ENCODE measurements at regions not wholly inside any gene's neighbourhood (a gene's known extent, or its start where the extent isn't known, plus 50 kb on each side); places are given as distances from the start of the nearest gene placed in this dataset.

DNA sequence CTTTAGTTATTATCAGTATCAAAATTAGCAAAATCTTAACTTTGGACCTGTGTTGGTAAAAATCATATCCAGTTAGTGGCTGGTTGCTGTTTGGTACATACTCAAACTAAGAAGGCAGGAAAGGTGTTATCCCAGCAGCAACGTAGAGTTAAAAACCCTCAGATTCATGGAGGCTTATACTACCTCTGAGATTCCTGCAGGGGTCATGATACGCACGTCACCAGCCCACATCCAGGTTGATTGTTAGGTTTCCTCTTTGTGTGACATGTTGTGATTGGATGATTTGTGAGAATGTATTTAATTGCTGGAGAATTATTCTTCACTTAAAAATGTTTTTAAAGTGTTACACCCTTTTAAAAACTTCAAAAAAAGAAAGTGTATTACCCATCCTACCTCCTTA lies 423.3 kb upstream of the ADGRL2 start:
- intact Hi-C loops (cut with DNase I), result no loop called here
- no peak overlapping the region for H3K27ac ChIP-seq
- no peak overlapping the region for H3K4me3 ChIP-seq
- H3K9me3 ChIP-seq, result no peaks in the 10 kb centered on the region
- no peak for ATAC-seq
- TF ChIP-seq, protein P1, sequence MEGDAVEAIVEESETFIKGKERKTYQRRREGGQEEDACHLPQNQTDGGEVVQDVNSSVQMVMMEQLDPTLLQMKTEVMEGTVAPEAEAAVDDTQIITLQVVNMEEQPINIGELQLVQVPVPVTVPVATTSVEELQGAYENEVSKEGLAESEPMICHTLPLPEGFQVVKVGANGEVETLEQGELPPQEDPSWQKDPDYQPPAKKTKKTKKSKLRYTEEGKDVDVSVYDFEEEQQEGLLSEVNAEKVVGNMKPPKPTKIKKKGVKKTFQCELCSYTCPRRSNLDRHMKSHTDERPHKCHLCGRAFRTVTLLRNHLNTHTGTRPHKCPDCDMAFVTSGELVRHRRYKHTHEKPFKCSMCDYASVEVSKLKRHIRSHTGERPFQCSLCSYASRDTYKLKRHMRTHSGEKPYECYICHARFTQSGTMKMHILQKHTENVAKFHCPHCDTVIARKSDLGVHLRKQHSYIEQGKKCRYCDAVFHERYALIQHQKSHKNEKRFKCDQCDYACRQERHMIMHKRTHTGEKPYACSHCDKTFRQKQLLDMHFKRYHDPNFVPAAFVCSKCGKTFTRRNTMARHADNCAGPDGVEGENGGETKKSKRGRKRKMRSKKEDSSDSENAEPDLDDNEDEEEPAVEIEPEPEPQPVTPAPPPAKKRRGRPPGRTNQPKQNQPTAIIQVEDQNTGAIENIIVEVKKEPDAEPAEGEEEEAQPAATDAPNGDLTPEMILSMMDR (IDR thresholded peaks at IDR 0.05), result peak in 6 of 9 donors; percentile 12 to 50 (median 28)
- no peak for DNase-seq
- 60 to 64% methylated on average over 3 of the region's 3 CpGs for WGBS, 2 donors
- H3K27me3 ChIP-seq, result no peaks in the 10 kb centered on the region
- peaks cover 0 to 4% (median 0%) of the 10 kb centered on the region in 9 donors for H3K4me1 ChIP-seq
- H3K36me3 ChIP-seq, result no peaks in the 10 kb centered on the region

DNA sequence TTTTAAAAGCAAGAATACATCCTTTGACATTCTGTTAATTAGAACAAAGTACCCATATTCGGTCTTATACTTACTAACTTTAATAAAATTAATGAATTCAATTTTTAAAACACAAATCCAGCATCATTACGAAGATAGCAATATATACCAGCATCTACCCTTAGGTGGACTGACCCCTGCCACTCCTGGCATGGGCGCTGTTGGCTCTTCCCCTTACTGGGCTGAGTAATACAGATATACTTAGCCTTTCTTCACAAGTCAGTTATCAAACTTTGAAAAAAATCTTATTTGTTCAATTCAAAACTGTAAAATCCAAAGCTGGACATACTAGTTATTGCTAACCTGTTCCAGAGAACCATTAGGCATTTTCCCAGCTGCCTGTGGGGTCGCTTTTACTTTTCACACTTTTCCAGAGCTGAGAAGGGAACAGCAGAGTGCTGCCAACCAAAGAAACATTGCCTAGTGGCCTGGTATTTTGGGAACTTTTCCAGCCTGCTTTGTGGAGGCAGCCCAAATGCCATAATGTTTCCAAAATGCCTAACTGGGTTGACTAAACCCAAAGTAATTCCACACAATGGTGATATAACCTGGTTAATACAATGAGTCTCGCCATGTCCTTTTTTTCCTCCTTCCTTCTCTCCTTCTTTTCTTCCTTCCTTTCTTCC lies 424.7 kb upstream of the ADGRL2 start:
- Histone ChIP-seq H3K9me3 (no peaks in the 10 kb centered on the region), H3K4me3 (no peak overlapping the region), H3K27me3 (no peaks in the 10 kb centered on the region), H3K27ac (no peak overlapping the region), H3K4me1 (peaks cover 0 to 4% (median 0%) of the 10 kb centered on the region in 9 donors), H3K36me3 (no peaks in the 10 kb centered on the region)
- ATAC-seq (peak in 3 of 8 donors; percentile 49 to 64 (median 57)), DNase-seq (no peak)
- 87 to 89% methylated on average over 5 of the region's 5 CpGs for WGBS, 2 donors
- intact Hi-C loops (cut with DNase I), result no loop called here
- TF ChIP-seq, protein P1 (IDR thresholded peaks at IDR 0.05), result no peak

DNA sequence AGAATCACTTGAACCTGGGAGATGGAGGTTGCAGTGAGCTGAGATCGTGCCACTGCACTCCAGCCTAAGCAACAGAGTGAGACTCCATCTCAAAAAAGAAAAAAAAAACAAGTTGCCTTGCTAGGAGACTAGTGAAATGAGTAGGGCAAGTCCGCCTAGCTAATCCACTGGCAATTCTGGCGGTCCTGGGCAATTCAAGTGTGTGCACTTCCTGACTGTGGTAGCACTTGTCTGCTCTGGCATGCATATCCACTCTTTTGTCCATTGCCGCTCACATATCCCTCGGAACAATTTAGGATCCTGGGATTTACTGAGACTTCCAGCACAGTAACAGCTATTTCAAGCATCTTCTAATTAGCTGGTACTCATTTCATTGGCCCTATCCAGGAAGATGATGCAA lies 426.3 kb upstream of the ADGRL2 start:
- no peaks in the 10 kb centered on the region for H3K36me3 ChIP-seq
- ATAC-seq, result no peak
- 97 to 98% methylated on average over 5 of the region's 5 CpGs for WGBS, 2 donors
- no peak overlapping the region for H3K27ac ChIP-seq
- H3K27me3 ChIP-seq, result no peaks in the 10 kb centered on the region
- intact Hi-C loops (cut with DNase I), result no loop called here
- TF ChIP-seq, protein P1 (IDR thresholded peaks at IDR 0.05), result no peak
- no peak overlapping the region for H3K4me3 ChIP-seq
- peaks cover 0 to 4% (median 0%) of the 10 kb centered on the region in 9 donors for H3K4me1 ChIP-seq
- no peaks in the 10 kb centered on the region for H3K9me3 ChIP-seq
- DNase-seq, result no peak

DNA sequence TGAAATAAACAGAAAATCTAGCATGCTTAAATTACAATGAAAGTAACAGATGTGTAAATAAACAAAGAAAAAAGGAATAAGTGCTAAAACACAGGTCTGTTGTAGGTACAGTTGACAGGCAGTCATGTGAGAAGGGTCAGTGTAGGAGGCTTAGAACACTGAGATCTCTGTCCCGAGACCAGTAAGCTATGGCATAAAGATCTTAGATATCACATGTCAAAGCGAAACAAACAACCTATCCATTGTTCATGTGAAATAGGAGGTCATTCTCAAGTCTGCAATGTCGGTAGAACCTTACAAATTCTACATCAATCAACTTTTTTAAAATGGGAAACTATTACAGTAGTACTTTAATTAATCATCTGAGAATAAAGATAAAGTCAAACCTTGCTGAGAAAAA lies 428.9 kb upstream of the ADGRL2 start:
- 85 to 90% methylated on average over 3 of the region's 3 CpGs for WGBS, 2 donors
- Histone ChIP-seq H3K36me3 (no peaks in the 10 kb centered on the region), H3K4me3 (no peak overlapping the region), H3K27me3 (no peaks in the 10 kb centered on the region), H3K9me3 (peaks cover 0 to 3% (median 0%) of the 10 kb centered on the region in 11 donors), H3K4me1 (peaks cover 0 to 4% (median 0%) of the 10 kb centered on the region in 9 donors), H3K27ac (no peak overlapping the region)
- no peak for ATAC-seq
- no peak for DNase-seq
- intact Hi-C loops (cut with DNase I), result no loop called here
- TF ChIP-seq, protein P1 (IDR thresholded peaks at IDR 0.05), result no peak
